ENCODE measurements at regions not wholly inside any gene's neighbourhood (a gene's known extent, or its start where the extent isn't known, plus 50 kb on each side); places are given as distances from the start of the nearest gene placed in this dataset.

DNA sequence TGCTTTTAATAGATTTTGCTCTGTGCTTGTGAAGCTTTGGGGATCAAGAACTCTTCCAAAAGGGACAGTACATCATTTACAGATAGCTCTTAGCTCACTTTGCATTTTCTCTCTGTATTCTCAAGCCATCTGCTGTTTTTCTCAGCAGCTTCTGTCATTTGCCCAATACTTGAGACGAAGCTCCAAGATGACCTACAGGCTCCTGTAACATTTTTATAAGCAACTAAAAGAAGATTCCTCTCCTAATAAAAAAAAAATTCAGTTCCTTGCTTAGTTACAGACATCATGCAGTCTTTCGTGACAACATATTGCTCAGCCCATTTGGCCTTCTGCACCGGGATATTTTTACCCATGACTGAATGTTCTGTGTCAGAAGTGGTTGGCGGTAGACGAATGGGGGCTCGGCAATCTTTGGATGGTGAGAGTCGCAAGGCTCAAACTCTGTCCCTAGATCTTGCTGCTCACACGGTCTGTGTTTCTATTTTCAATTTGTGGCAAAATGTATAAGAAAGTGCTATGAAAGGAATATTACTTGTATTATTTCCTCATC is 215.6 kb downstream of the FSCB start:
- no peak for TF ChIP-seq CTCF (IDR thresholded peaks at IDR 0.05; ENCODE audit: low read depth, low read length)
- Histone ChIP-seq H3K9me3 (ENCODE audit: control insufficient read depth, insufficient read depth, low read length) (no peaks in the 10 kb centered on the region), H3K27ac (ENCODE audit: low read depth, low read length) (no peak overlapping the region), H3K4me3 (ENCODE audit: low read depth, low read length) (no peak overlapping the region), H3K27me3 (ENCODE audit: control insufficient read depth, insufficient read depth, low read length) (no peaks in the 10 kb centered on the region)
- ChIA-PET CTCF (no interaction called here), POLR2A (no interaction called here)
- DNase-seq (ENCODE audit: low read depth, low spot score): no peak

DNA sequence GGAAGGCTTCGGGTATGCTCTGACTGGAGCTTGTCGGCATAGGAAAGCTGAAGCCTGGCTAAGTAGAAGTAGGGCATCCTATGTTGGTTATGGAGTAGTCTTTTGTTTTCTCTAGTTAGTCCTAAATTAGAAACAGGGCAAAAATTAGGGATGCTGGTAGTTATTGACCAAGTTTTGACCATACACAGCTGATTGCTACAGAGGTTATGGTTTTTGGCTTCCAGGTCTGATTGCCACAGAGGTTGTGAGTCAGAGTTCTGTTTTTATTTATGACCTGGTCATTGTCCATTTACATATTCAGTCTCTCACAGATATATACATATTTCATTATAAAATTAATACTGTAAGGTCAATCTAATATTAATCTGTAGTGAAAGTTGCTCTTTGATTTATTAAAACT is 219.2 kb downstream of the FSCB start:
- Histone ChIP-seq H3K27ac (ENCODE audit: low read depth, low read length) (no peak overlapping the region), H3K4me3 (ENCODE audit: low read depth, low read length) (no peak overlapping the region), H3K9me3 (ENCODE audit: control insufficient read depth, insufficient read depth, low read length) (no peaks in the 10 kb centered on the region), H3K27me3 (ENCODE audit: control insufficient read depth, insufficient read depth, low read length) (no peaks in the 10 kb centered on the region)
- ChIA-PET CTCF (no interaction called here), POLR2A (no interaction called here)
- no peak for TF ChIP-seq CTCF (IDR thresholded peaks at IDR 0.05; ENCODE audit: low read depth, low read length)
- no peak for DNase-seq (ENCODE audit: low read depth, low spot score)

DNA sequence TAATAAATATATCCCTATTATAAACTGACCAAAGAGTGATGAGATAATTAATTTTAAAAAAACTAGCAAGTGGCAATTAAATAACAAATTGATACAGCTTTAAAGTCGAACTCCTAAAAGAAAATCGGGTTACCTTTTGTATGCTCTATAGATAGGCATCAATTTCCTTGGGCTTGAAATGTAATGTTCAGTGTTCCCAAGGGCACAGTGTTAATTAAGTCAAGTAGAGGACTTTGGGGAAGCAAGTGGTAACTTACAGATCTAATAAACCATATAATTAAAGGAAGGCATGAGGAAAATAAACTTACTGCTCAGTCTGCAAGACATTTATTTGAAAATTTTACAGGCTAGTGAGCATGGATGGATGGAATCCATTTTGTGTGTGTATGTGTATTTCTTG is 220.9 kb downstream of the FSCB start:
- no peak overlapping the region for H3K27ac ChIP-seq (ENCODE audit: low read depth, low read length)
- no peaks in the 10 kb centered on the region for H3K9me3 ChIP-seq (ENCODE audit: control insufficient read depth, insufficient read depth, low read length)
- DNase-seq (ENCODE audit: low read depth, low spot score): no peak
- ChIA-PET CTCF (no interaction called here), POLR2A (no interaction called here)
- H3K4me3 ChIP-seq (ENCODE audit: low read depth, low read length): no peak overlapping the region
- H3K27me3 ChIP-seq (ENCODE audit: control insufficient read depth, insufficient read depth, low read length): no peaks in the 10 kb centered on the region
- no peak for TF ChIP-seq CTCF (IDR thresholded peaks at IDR 0.05; ENCODE audit: low read depth, low read length)

DNA sequence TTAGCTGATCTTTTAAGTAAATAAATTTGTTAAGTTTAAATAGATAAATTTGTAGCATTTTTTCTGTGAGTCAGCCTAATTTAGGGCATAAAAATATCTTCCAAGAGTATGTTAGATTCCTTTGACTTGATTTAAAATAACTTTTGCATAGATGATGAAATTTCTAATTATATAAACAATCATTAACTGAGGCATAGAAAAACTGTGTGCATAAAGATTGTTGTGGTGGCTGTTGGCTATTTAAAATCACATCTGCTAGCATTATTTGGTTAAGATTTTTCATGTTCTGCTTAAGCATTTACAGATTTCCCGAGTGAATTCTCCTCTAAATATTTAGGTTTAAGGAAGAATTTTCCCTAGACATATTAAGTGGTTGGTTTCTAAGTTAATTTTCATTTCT is 223.2 kb downstream of the FSCB start:
- ChIA-PET POLR2A (no interaction called here), CTCF (no interaction called here)
- no peak for DNase-seq (ENCODE audit: low read depth, low spot score)
- Histone ChIP-seq H3K27ac (ENCODE audit: low read depth, low read length) (no peak overlapping the region), H3K27me3 (ENCODE audit: control insufficient read depth, insufficient read depth, low read length) (no peaks in the 10 kb centered on the region), H3K4me3 (ENCODE audit: low read depth, low read length) (no peak overlapping the region), H3K9me3 (ENCODE audit: control insufficient read depth, insufficient read depth, low read length) (no peaks in the 10 kb centered on the region)
- TF ChIP-seq CTCF (IDR thresholded peaks at IDR 0.05; ENCODE audit: low read depth, low read length): no peak

DNA sequence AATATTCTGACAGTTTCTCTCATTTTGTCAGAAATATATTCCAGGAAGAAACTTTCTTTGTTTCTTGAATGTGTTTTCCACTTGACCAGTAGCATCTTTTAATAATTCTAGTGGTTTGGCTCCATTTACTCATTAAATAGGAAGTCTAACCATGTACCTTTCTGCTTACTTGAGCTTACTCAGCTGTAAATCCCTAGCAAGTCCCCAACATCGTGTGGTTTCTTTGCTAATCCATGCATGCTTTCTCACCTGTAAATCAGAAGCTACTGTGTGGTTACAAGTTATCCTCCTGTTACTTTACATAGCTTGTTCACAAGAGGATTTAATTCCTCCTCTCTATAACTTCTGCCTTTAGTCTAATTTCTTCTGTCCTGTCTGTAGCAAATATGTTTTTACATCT is 227.7 kb downstream of the FSCB start:
- no peak for TF ChIP-seq CTCF (IDR thresholded peaks at IDR 0.05; ENCODE audit: low read depth, low read length)
- H3K4me3 ChIP-seq (ENCODE audit: low read depth, low read length): no peak overlapping the region
- POLR2A ChIA-PET: no interaction called here

More for the DNA sequence above, 227.7 kb downstream of the FSCB start:
- no peaks in the 10 kb centered on the region for H3K9me3 ChIP-seq (ENCODE audit: control insufficient read depth, insufficient read depth, low read length)
- CTCF ChIA-PET: no interaction called here
- H3K27me3 ChIP-seq (ENCODE audit: control insufficient read depth, insufficient read depth, low read length): no peaks in the 10 kb centered on the region
- no peak for DNase-seq (ENCODE audit: low read depth, low spot score)
- H3K27ac ChIP-seq (ENCODE audit: low read depth, low read length): no peak overlapping the region

Data from AG04450 (cell line).